ENCODE measurements at regions not wholly inside any gene's neighbourhood (a gene's known extent, or its start where the extent isn't known, plus 50 kb on each side); places are given as distances from the start of the nearest gene placed in this dataset.

- no peak for TF ChIP-seq CTCF (IDR thresholded peaks at IDR 0.05)
- TF ChIP-seq POLR2A (IDR thresholded peaks at IDR 0.05): no peak
Observed at GRCh38 chrX:22373766-22374165, 101.1 kb downstream of the CBLL2 start.

All from body of pancreas (tissue), 4 donors.